ENCODE measurements at regions not wholly inside any gene's neighbourhood (a gene's known extent, or its start where the extent isn't known, plus 50 kb on each side); places are given as distances from the start of the nearest gene placed in this dataset.

- Histone ChIP-seq H3K36me3 (ENCODE audit: control insufficient read depth, insufficient read depth, low read length) (no peaks in the 10 kb centered on the region), H3K4me3 (ENCODE audit: low read depth, low read length) (no peak overlapping the region), H3K4me1 (ENCODE audit: control insufficient read depth, insufficient read depth, low read length) (no peaks in the 10 kb centered on the region), H3K27ac (ENCODE audit: low read depth, low read length) (no peak overlapping the region), H3K9me3 (ENCODE audit: control insufficient read depth, insufficient read depth, low read length) (no peaks in the 10 kb centered on the region), H3K27me3 (ENCODE audit: control insufficient read depth, insufficient read depth, low read length) (no peaks in the 10 kb centered on the region)
- WGBS (ENCODE audit: insufficient coverage): no CpG with 5 or more reads among the region's 1 CpG
- no peak for DNase-seq (ENCODE audit: low read depth in 4 of 6, low spot score in 6 of 6)
Observed at GRCh38 chr20:11155156-11155756, 481.5 kb upstream of the JAG1 start.

GRCh38 chr20:11156922-11157321 is 483.1 kb upstream of the JAG1 start:
- Histone ChIP-seq H3K4me1 (ENCODE audit: control insufficient read depth, insufficient read depth, low read length) (no peaks in the 10 kb centered on the region), H3K4me3 (ENCODE audit: low read depth, low read length) (no peak overlapping the region), H3K36me3 (ENCODE audit: control insufficient read depth, insufficient read depth, low read length) (no peaks in the 10 kb centered on the region), H3K9me3 (ENCODE audit: control insufficient read depth, insufficient read depth, low read length) (no peaks in the 10 kb centered on the region), H3K27ac (ENCODE audit: low read depth, low read length) (no peak overlapping the region), H3K27me3 (ENCODE audit: control insufficient read depth, insufficient read depth, low read length) (no peaks in the 10 kb centered on the region)
- DNase-seq (ENCODE audit: low read depth in 4 of 6, low spot score in 6 of 6): no peak
- WGBS (ENCODE audit: insufficient coverage): 100% methylated on average over 3 of the region's 3 CpGs

GRCh38 chr20:11158146-11158545 is 484.3 kb upstream of the JAG1 start:
- no peaks in the 10 kb centered on the region for H3K27me3 ChIP-seq (ENCODE audit: control insufficient read depth, insufficient read depth, low read length)
- no peaks in the 10 kb centered on the region for H3K9me3 ChIP-seq (ENCODE audit: control insufficient read depth, insufficient read depth, low read length)
- DNase-seq (ENCODE audit: low read depth in 4 of 6, low spot score in 6 of 6): no peak
- H3K4me3 ChIP-seq (ENCODE audit: low read depth, low read length): no peak overlapping the region
- no peak overlapping the region for H3K27ac ChIP-seq (ENCODE audit: low read depth, low read length)
- no peaks in the 10 kb centered on the region for H3K36me3 ChIP-seq (ENCODE audit: control insufficient read depth, insufficient read depth, low read length)
- no CpG with 5 or more reads among the region's 2 CpGs for WGBS (ENCODE audit: insufficient coverage)
- no peaks in the 10 kb centered on the region for H3K4me1 ChIP-seq (ENCODE audit: control insufficient read depth, insufficient read depth, low read length)

GRCh38 chr20:11158589-11158988 is 484.8 kb upstream of the JAG1 start:
- Histone ChIP-seq H3K4me3 (ENCODE audit: low read depth, low read length) (no peak overlapping the region), H3K36me3 (ENCODE audit: control insufficient read depth, insufficient read depth, low read length) (no peaks in the 10 kb centered on the region), H3K27me3 (ENCODE audit: control insufficient read depth, insufficient read depth, low read length) (no peaks in the 10 kb centered on the region), H3K27ac (ENCODE audit: low read depth, low read length) (no peak overlapping the region), H3K4me1 (ENCODE audit: control insufficient read depth, insufficient read depth, low read length) (no peaks in the 10 kb centered on the region), H3K9me3 (ENCODE audit: control insufficient read depth, insufficient read depth, low read length) (no peaks in the 10 kb centered on the region)
- no peak for DNase-seq (ENCODE audit: low read depth in 4 of 6, low spot score in 6 of 6)
- WGBS (ENCODE audit: insufficient coverage): 100% methylated on average over 2 of the region's 2 CpGs

GRCh38 chr20:11159728-11160127 is 485.9 kb upstream of the JAG1 start:
- Histone ChIP-seq H3K9me3 (ENCODE audit: control insufficient read depth, insufficient read depth, low read length) (no peaks in the 10 kb centered on the region), H3K36me3 (ENCODE audit: control insufficient read depth, insufficient read depth, low read length) (no peaks in the 10 kb centered on the region), H3K27me3 (ENCODE audit: control insufficient read depth, insufficient read depth, low read length) (no peaks in the 10 kb centered on the region), H3K4me1 (ENCODE audit: control insufficient read depth, insufficient read depth, low read length) (no peaks in the 10 kb centered on the region), H3K4me3 (ENCODE audit: low read depth, low read length) (no peak overlapping the region), H3K27ac (ENCODE audit: low read depth, low read length) (peak overlapping the region; percentile 8)
- peak in 2 of 6 donors; percentile 17 to 53 for DNase-seq (ENCODE audit: low read depth in 4 of 6, low spot score in 6 of 6)
- WGBS (ENCODE audit: insufficient coverage): 63% methylated on average over 5 of the region's 6 CpGs

GRCh38 chr20:11162026-11162775 is 488.4 kb upstream of the JAG1 start:
- Histone ChIP-seq H3K4me3 (ENCODE audit: low read depth, low read length) (no peak overlapping the region), H3K4me1 (ENCODE audit: control insufficient read depth, insufficient read depth, low read length) (no peaks in the 10 kb centered on the region), H3K36me3 (ENCODE audit: control insufficient read depth, insufficient read depth, low read length) (no peaks in the 10 kb centered on the region), H3K9me3 (ENCODE audit: control insufficient read depth, insufficient read depth, low read length) (no peaks in the 10 kb centered on the region), H3K27me3 (ENCODE audit: control insufficient read depth, insufficient read depth, low read length) (no peaks in the 10 kb centered on the region), H3K27ac (ENCODE audit: low read depth, low read length) (no peak overlapping the region)
- DNase-seq (ENCODE audit: low read depth in 4 of 6, low spot score in 6 of 6): peak in 1 of 6 donors; percentile 57
- WGBS (ENCODE audit: insufficient coverage): 83% methylated on average over 1 of the region's 4 CpGs

- H3K4me3 ChIP-seq (ENCODE audit: low read depth, low read length): no peak overlapping the region
- no peaks in the 10 kb centered on the region for H3K9me3 ChIP-seq (ENCODE audit: control insufficient read depth, insufficient read depth, low read length)
- no peaks in the 10 kb centered on the region for H3K27me3 ChIP-seq (ENCODE audit: control insufficient read depth, insufficient read depth, low read length)
- H3K36me3 ChIP-seq (ENCODE audit: control insufficient read depth, insufficient read depth, low read length): no peaks in the 10 kb centered on the region
- H3K27ac ChIP-seq (ENCODE audit: low read depth, low read length): no peak overlapping the region
- no peaks in the 10 kb centered on the region for H3K4me1 ChIP-seq (ENCODE audit: control insufficient read depth, insufficient read depth, low read length)
- no CpG with 5 or more reads among the region's 1 CpG for WGBS (ENCODE audit: insufficient coverage)
- DNase-seq (ENCODE audit: low read depth in 4 of 6, low spot score in 6 of 6): no peak
Observed at GRCh38 chr20:11165789-11166188, 492.0 kb upstream of the JAG1 start.

GRCh38 chr20:11166712-11167111 is 492.9 kb upstream of the JAG1 start:
- no CpG with 5 or more reads among the region's 2 CpGs for WGBS (ENCODE audit: insufficient coverage)
- no peaks in the 10 kb centered on the region for H3K36me3 ChIP-seq (ENCODE audit: control insufficient read depth, insufficient read depth, low read length)
- no peaks in the 10 kb centered on the region for H3K4me1 ChIP-seq (ENCODE audit: control insufficient read depth, insufficient read depth, low read length)
- no peak overlapping the region for H3K27ac ChIP-seq (ENCODE audit: low read depth, low read length)
- H3K4me3 ChIP-seq (ENCODE audit: low read depth, low read length): no peak overlapping the region
- no peaks in the 10 kb centered on the region for H3K27me3 ChIP-seq (ENCODE audit: control insufficient read depth, insufficient read depth, low read length)
- no peaks in the 10 kb centered on the region for H3K9me3 ChIP-seq (ENCODE audit: control insufficient read depth, insufficient read depth, low read length)
- DNase-seq (ENCODE audit: low read depth in 4 of 6, low spot score in 6 of 6): no peak

- Histone ChIP-seq H3K9me3 (ENCODE audit: control insufficient read depth, insufficient read depth, low read length) (no peaks in the 10 kb centered on the region), H3K4me1 (ENCODE audit: control insufficient read depth, insufficient read depth, low read length) (no peaks in the 10 kb centered on the region), H3K4me3 (ENCODE audit: low read depth, low read length) (no peak overlapping the region), H3K27ac (ENCODE audit: low read depth, low read length) (no peak overlapping the region), H3K27me3 (ENCODE audit: control insufficient read depth, insufficient read depth, low read length) (no peaks in the 10 kb centered on the region), H3K36me3 (ENCODE audit: control insufficient read depth, insufficient read depth, low read length) (no peaks in the 10 kb centered on the region)
- no peak for DNase-seq (ENCODE audit: low read depth in 4 of 6, low spot score in 6 of 6)
Observed at GRCh38 chr20:11168026-11168425, 494.2 kb upstream of the JAG1 start.

- no peaks in the 10 kb centered on the region for H3K27me3 ChIP-seq (ENCODE audit: control insufficient read depth, insufficient read depth, low read length)
- no peak for DNase-seq (ENCODE audit: low read depth in 4 of 6, low spot score in 6 of 6)
- H3K4me3 ChIP-seq (ENCODE audit: low read depth, low read length): no peak overlapping the region
- H3K4me1 ChIP-seq (ENCODE audit: control insufficient read depth, insufficient read depth, low read length): no peaks in the 10 kb centered on the region
- no peaks in the 10 kb centered on the region for H3K36me3 ChIP-seq (ENCODE audit: control insufficient read depth, insufficient read depth, low read length)
- H3K27ac ChIP-seq (ENCODE audit: low read depth, low read length): no peak overlapping the region
- no peaks in the 10 kb centered on the region for H3K9me3 ChIP-seq (ENCODE audit: control insufficient read depth, insufficient read depth, low read length)
Observed at GRCh38 chr20:11170025-11170424, 496.2 kb upstream of the JAG1 start.

All from spinal cord (tissue), 9 donors.